Trophoblast cell (in vitro differentiated cells and primary cell): ENCODE measurements at regions not wholly inside any gene's neighbourhood (a gene's known extent, or its start where the extent isn't known, plus 50 kb on each side); places are given as distances from the start of the nearest gene placed in this dataset.

Source experiments
- DNase-seq, 2 donors: peaks; one replicate each; pipeline ENCODE4 v3.0.0-alpha.2; 2016
- H2AFZ ChIP-seq: 2 replicates; pipeline ENCODE4 v1.6.1; 2013; ENCODE audit warnings: low read length, moderate library complexity, mild to moderate bottlenecking; ENCODE audit not compliant: insufficient read depth, poor library complexity
- H2AK5ac ChIP-seq: 2 replicates; pipeline ENCODE4 v1.6.1; 2013; ENCODE audit warnings: mild to moderate bottlenecking, low read length
- H2BK120ac ChIP-seq: 2 replicates; pipeline ENCODE4 v1.6.1; 2013; ENCODE audit warnings: low read length, mild to moderate bottlenecking, moderate library complexity; ENCODE audit not compliant: insufficient read depth, poor library complexity
- H2BK12ac ChIP-seq: 2 replicates; pipeline ENCODE4 v1.6.1; 2013; ENCODE audit warnings: mild to moderate bottlenecking, low read length, moderate library complexity
- H2BK5ac ChIP-seq: 2 replicates; pipeline ENCODE4 v1.6.1; 2013; ENCODE audit warnings: low read length, low read depth, moderate library complexity, mild to moderate bottlenecking; ENCODE audit not compliant: poor library complexity
- H3K14ac ChIP-seq: 2 replicates; pipeline ENCODE4 v1.6.1; 2013; ENCODE audit warnings: mild to moderate bottlenecking, low read length
- H3K18ac ChIP-seq: 2 replicates; pipeline ENCODE4 v1.6.1; 2013; ENCODE audit warnings: mild to moderate bottlenecking, low read length
- H3K23ac ChIP-seq: 2 replicates; pipeline ENCODE4 v1.6.1; 2013; ENCODE audit warnings: low read length
- H3K27ac ChIP-seq: 2 replicates; pipeline ENCODE4 v1.5.1; 2013; ENCODE audit warnings: low read depth, mild to moderate bottlenecking, inconsistent platforms, low read length, moderate library complexity
- H3K27me3 ChIP-seq: 2 replicates; pipeline ENCODE4 v1.6.1; 2013; ENCODE audit warnings: inconsistent platforms, mild to moderate bottlenecking, low read length, moderate library complexity; ENCODE audit not compliant: insufficient read depth
- H3K36me3 ChIP-seq, 2 experiments: 1 replicate in 1 of 2; 2 replicates in 1 of 2; pipeline ENCODE4 v1.6.1; 2013; ENCODE audit warnings: low read length in 2 of 2, mild to moderate bottlenecking in 2 of 2, moderate library complexity in 1 of 2; ENCODE audit not compliant: insufficient read depth in 2 of 2, control insufficient read depth in 1 of 2
- H3K4ac ChIP-seq: 2 replicates; pipeline ENCODE4 v1.6.1; 2013; ENCODE audit warnings: low read depth, mild to moderate bottlenecking, low read length, moderate library complexity
- H3K4me1 ChIP-seq, 2 experiments: 1 replicate in 1 of 2; 2 replicates in 1 of 2; pipeline ENCODE4 v1.6.1; 2013; ENCODE audit warnings: low read length in 2 of 2, mild to moderate bottlenecking in 2 of 2, moderate library complexity in 1 of 2; ENCODE audit not compliant: insufficient read depth in 2 of 2, control insufficient read depth in 1 of 2
- H3K4me2 ChIP-seq: 2 replicates; pipeline ENCODE4 v1.6.1; 2013; ENCODE audit warnings: inconsistent platforms, mild to moderate bottlenecking, low read length, moderate library complexity
- H3K4me3 ChIP-seq: 2 replicates; pipeline ENCODE4 v1.5.1; 2013; ENCODE audit warnings: mild to moderate bottlenecking, low read depth, low read length, inconsistent platforms
- H3K79me1 ChIP-seq: one replicate; pipeline ENCODE4 v1.6.1; 2013; ENCODE audit warnings: low read length
- H3K79me2 ChIP-seq: 2 replicates; pipeline ENCODE4 v1.6.1; 2013; ENCODE audit warnings: low read length, mild to moderate bottlenecking; ENCODE audit not compliant: control insufficient read depth, insufficient read depth, poor library complexity
- H3K9ac ChIP-seq: 2 replicates; pipeline ENCODE4 v1.6.1; 2013; ENCODE audit warnings: mild to moderate bottlenecking, low read length
- H3K9me3 ChIP-seq: 2 replicates; pipeline ENCODE4 v1.6.1; 2013; ENCODE audit warnings: low read depth, mild to moderate bottlenecking, control low read depth, inconsistent platforms, low read length; ENCODE audit not compliant: insufficient read depth
- H4K12ac ChIP-seq: 2 replicates; pipeline ENCODE4 v1.6.1; 2013; ENCODE audit warnings: low read depth, mild to moderate bottlenecking, low read length, moderate library complexity
- H4K8ac ChIP-seq: 2 replicates; pipeline ENCODE4 v1.6.1; 2013; ENCODE audit warnings: low read depth, mild to moderate bottlenecking, low read length, moderate library complexity
- H4K91ac ChIP-seq: one replicate; pipeline ENCODE4 v1.6.1; 2013; ENCODE audit warnings: low read depth, mild to moderate bottlenecking, low read length, moderate library complexity
- WGBS: extraction: QIAGEN DNeasy Blood & Tissue Kit; methylation state at CpG from one replicate; pipeline ENCODE4 v1.1.7; 2013; ENCODE audit warnings: missing lambda C conversion rate; ENCODE audit not compliant: insufficient read length, insufficient coverage; ENCODE audit errors: extremely low coverage; 5-methylcytosine and 5-hydroxymethylcytosine counted together

- H3K27ac ChIP-seq, result no peak overlapping the region
- no peak overlapping the region for H4K8ac ChIP-seq
- no peak overlapping the region for H2AFZ ChIP-seq
- no peak overlapping the region for H2BK12ac ChIP-seq
- no peak overlapping the region for H4K91ac ChIP-seq
- no peak overlapping the region for H2BK5ac ChIP-seq
- no peak for DNase-seq
- no peak overlapping the region for H4K12ac ChIP-seq
- no peaks in the 10 kb centered on the region for H3K9me3 ChIP-seq
- no peak overlapping the region for H2BK120ac ChIP-seq
- H3K27me3 ChIP-seq, result no peaks in the 10 kb centered on the region
- H3K23ac ChIP-seq, result no peak overlapping the region
- no CpG with 5 or more reads among the region's 4 CpGs for WGBS
- no peaks in the 10 kb centered on the region for H3K36me3 ChIP-seq
- no peak overlapping the region for H3K4me2 ChIP-seq
- H3K14ac ChIP-seq, result no peak overlapping the region
- H3K18ac ChIP-seq, result no peak overlapping the region
- peaks cover 2% of the 10 kb centered on the region for H3K79me1 ChIP-seq
- no peak overlapping the region for H3K4ac ChIP-seq
- H3K79me2 ChIP-seq, result peaks cover 2% of the 10 kb centered on the region
- no peak overlapping the region for H3K9ac ChIP-seq
- H2AK5ac ChIP-seq, result no peak overlapping the region
- H3K4me3 ChIP-seq, result no peak overlapping the region
- H3K4me1 ChIP-seq, result no peaks in the 10 kb centered on the region
These were observed 104.5 kb upstream of the LYZL1 start for GRCh38 chr10:29184205-29185000.

DNA sequence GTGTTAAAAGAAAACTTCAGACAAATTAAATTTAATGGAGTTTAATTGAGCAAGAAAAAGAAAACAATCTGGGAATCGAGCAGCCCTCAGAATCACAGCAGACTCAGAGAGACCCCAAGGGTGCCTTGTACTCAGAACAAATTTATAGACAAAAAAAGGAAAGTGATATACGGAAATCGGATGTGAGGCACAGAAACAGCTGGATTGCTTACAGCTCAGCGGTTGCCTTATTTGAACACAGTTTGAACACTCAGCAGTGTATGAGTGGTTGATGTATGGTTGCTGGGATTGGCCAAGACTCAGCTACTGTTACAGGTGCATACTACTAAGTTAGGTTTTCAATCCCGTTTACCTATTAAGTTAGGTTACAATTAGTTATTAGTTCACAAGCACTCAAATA, 103.8 kb upstream of the LYZL1 start:
- H2BK120ac ChIP-seq, result no peak overlapping the region
- no peak overlapping the region for H4K12ac ChIP-seq
- H3K9me3 ChIP-seq, result no peaks in the 10 kb centered on the region
- DNase-seq, result no peak
- no CpG with 5 or more reads among the region's 5 CpGs for WGBS
- H3K4me1 ChIP-seq, result no peaks in the 10 kb centered on the region
- H4K8ac ChIP-seq, result no peak overlapping the region
- no peaks in the 10 kb centered on the region for H3K36me3 ChIP-seq
- no peak overlapping the region for H2BK12ac ChIP-seq
- peaks cover 2% of the 10 kb centered on the region for H3K79me2 ChIP-seq
- no peaks in the 10 kb centered on the region for H3K27me3 ChIP-seq
- no peak overlapping the region for H3K4me2 ChIP-seq
- H3K23ac ChIP-seq, result no peak overlapping the region
- H3K9ac ChIP-seq, result no peak overlapping the region
- H3K18ac ChIP-seq, result no peak overlapping the region
- H2BK5ac ChIP-seq, result no peak overlapping the region
- H3K14ac ChIP-seq, result no peak overlapping the region
- no peak overlapping the region for H4K91ac ChIP-seq
- H3K79me1 ChIP-seq, result peaks cover 2% of the 10 kb centered on the region
- no peak overlapping the region for H2AFZ ChIP-seq
- H2AK5ac ChIP-seq, result no peak overlapping the region
- no peak overlapping the region for H3K27ac ChIP-seq
- no peak overlapping the region for H3K4me3 ChIP-seq
- H3K4ac ChIP-seq, result no peak overlapping the region

DNA sequence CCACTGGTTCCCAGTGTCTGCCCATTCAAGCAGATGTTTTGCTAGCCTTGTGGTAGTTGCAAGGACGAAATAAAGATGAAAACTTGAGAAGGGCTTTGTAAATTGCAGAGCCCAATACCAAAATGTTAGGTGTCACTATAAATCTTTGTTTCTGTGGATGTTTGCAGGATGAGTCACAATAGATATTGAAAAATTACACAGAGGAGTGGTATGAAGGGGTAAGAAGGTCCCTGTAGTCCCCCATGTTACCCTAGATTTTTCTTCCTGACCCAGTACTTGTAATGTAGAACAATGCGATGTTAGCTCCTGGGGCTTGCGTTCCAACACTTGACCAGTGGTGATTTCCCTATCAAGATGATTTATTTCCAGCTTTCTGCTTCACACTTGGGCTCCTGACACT, 102.6 kb upstream of the LYZL1 start:
- H2BK120ac ChIP-seq, result no peak overlapping the region
- DNase-seq, result no peak
- peaks cover 2% of the 10 kb centered on the region for H3K79me2 ChIP-seq
- no peak overlapping the region for H4K8ac ChIP-seq
- no peak overlapping the region for H4K12ac ChIP-seq
- no peak overlapping the region for H3K18ac ChIP-seq
- no peak overlapping the region for H2AK5ac ChIP-seq
- no CpG with 5 or more reads among the region's 3 CpGs for WGBS
- no peak overlapping the region for H2BK5ac ChIP-seq
- H3K27me3 ChIP-seq, result no peaks in the 10 kb centered on the region
- H3K4me3 ChIP-seq, result no peak overlapping the region
- no peaks in the 10 kb centered on the region for H3K36me3 ChIP-seq
- H3K4me1 ChIP-seq, result no peaks in the 10 kb centered on the region
- H4K91ac ChIP-seq, result no peak overlapping the region
- H3K23ac ChIP-seq, result no peak overlapping the region
- H2AFZ ChIP-seq, result no peak overlapping the region
- no peak overlapping the region for H3K9ac ChIP-seq
- H3K9me3 ChIP-seq, result no peaks in the 10 kb centered on the region
- no peak overlapping the region for H2BK12ac ChIP-seq
- peaks cover 2% of the 10 kb centered on the region for H3K79me1 ChIP-seq
- H3K4me2 ChIP-seq, result no peak overlapping the region
- no peak overlapping the region for H3K4ac ChIP-seq
- H3K27ac ChIP-seq, result no peak overlapping the region
- H3K14ac ChIP-seq, result no peak overlapping the region

GRCh38 chr10:29189256-29189655, 99.6 kb upstream of the LYZL1 start:
- Histone ChIP-seq H2AFZ (no peak overlapping the region), H2BK12ac (no peak overlapping the region), H3K79me2 (no peaks in the 10 kb centered on the region), H3K9me3 (no peaks in the 10 kb centered on the region), H3K4ac (no peak overlapping the region), H2AK5ac (no peak overlapping the region), H3K4me3 (no peak overlapping the region), H3K9ac (no peak overlapping the region), H4K91ac (no peak overlapping the region), H3K18ac (no peak overlapping the region), H3K4me2 (no peak overlapping the region), H3K27ac (no peak overlapping the region), H3K27me3 (no peaks in the 10 kb centered on the region), H2BK5ac (no peak overlapping the region), H4K12ac (no peak overlapping the region), H3K4me1 (peaks cover 0 to 3% of the 10 kb centered on the region in 2 experiments), H3K36me3 (no peaks in the 10 kb centered on the region), H3K14ac (no peak overlapping the region), H4K8ac (no peak overlapping the region), H3K79me1 (peaks cover 2% of the 10 kb centered on the region), H2BK120ac (no peak overlapping the region), H3K23ac (no peak overlapping the region)
- no peak for DNase-seq
- WGBS, result no CpG with 5 or more reads among the region's 2 CpGs
